ENCODE measurements at regions not wholly inside any gene's neighbourhood (a gene's known extent, or its start where the extent isn't known, plus 50 kb on each side); places are given as distances from the start of the nearest gene placed in this dataset.
"Not testable (repeated sequence)": the region's sequence is repeated elsewhere in the genome, so short reads cannot be mapped to it uniquely, and the experiment has no call there.

- TF ChIP-seq CTCF, POLR2A (IDR thresholded peaks at IDR 0.05): not testable (repeated sequence)
Measured at GRCh38 chr18:38771620-38772019, 1206.0 kb upstream of the CELF4 start.
